Lower leg skin (tissue), 4 donors: ENCODE measurements at regions not wholly inside any gene's neighbourhood (a gene's known extent, or its start where the extent isn't known, plus 50 kb on each side); places are given as distances from the start of the nearest gene placed in this dataset.

ENCODE experiments used
- DNase-seq, 2 donors: peaks; one replicate each; pipeline ENCODE4 v3.0.0-alpha.2; 2019; ENCODE audit warnings: low spot score in 2 of 2
- H3K4me3 ChIP-seq: fragments of 200-600 bp; sonication (generic); 2 replicates; pipeline ENCODE4 v1.5.1; 2017; ENCODE audit warnings: mild to moderate bottlenecking, low read depth; ENCODE audit not compliant: poor library complexity, severe bottlenecking
- CTCF ChIP-seq, 3 donors: fragments of 450-650 bp; IDR thresholded peaks; one replicate each; pipeline ENCODE4 v1.5.1; 2016; ENCODE audit warnings: antibody characterized with exemption in 3 of 3, mild to moderate bottlenecking in 3 of 3, moderate library complexity in 2 of 3
- POLR2A ChIP-seq, 2 donors: fragments of 450-650 bp; IDR thresholded peaks; one replicate each; pipeline ENCODE4 v1.6.1; 2016 to 2017; ENCODE audit warnings: antibody characterized with exemption in 2 of 2, mild to moderate bottlenecking in 1 of 2, moderate library complexity in 1 of 2
- WGBS, 2 donors: methylation state at CpG; one replicate each; pipeline ENCODE4 v1.1.5; 2018; 5-methylcytosine and 5-hydroxymethylcytosine counted together
- intact Hi-C: fragments of 100-400 bp; cut with DNase I; formaldehyde crosslinking; loops from one replicate; pipeline ENCODE4 v1.15.0; 2023; ENCODE audit warnings: low total_unique reads

- no peak for DNase-seq
- H3K4me3 ChIP-seq: no peak overlapping the region
- TF ChIP-seq CTCF (IDR thresholded peaks at IDR 0.05) (no peak), POLR2A (IDR thresholded peaks at IDR 0.05) (no peak)
- WGBS, 2 donors: 95 to 97% methylated on average over 1 of the region's 1 CpG
- intact Hi-C loops: no loop called here
Measured at GRCh38 chr3:190208196-190208595, 87.5 kb upstream of the P3H2 start.

- WGBS, 2 donors: 40 to 43% methylated on average over 1 of the region's 1 CpG
- H3K4me3 ChIP-seq: no peak overlapping the region
- no peak for DNase-seq
- intact Hi-C loops: no loop called here
- no peak for TF ChIP-seq POLR2A (IDR thresholded peaks at IDR 0.05)
Measured at GRCh38 chr3:190205739-190206138, 85.0 kb upstream of the P3H2 start.

- TF ChIP-seq CTCF (IDR thresholded peaks at IDR 0.05) (no peak), POLR2A (IDR thresholded peaks at IDR 0.05) (no peak)
- no peak overlapping the region for H3K4me3 ChIP-seq
- intact Hi-C loops: loop anchor here (5.0 kb wide), 1 partner anchor 242 kb away; no protein-coding TSS in a partner anchor
- 87 to 100% methylated on average over 3 of the region's 3 CpGs for WGBS, 2 donors
- DNase-seq: no peak
Measured at GRCh38 chr3:190204200-190204599, 83.5 kb upstream of the P3H2 start.

GRCh38 chr3:190197346-190197763 is 76.7 kb upstream of the P3H2 start:
- no peak overlapping the region for H3K4me3 ChIP-seq
- no peak for DNase-seq
- WGBS, 2 donors: 79 to 90% methylated on average over 3 of the region's 3 CpGs
- intact Hi-C loops: no loop called here
- TF ChIP-seq CTCF (IDR thresholded peaks at IDR 0.05): no peak
- no peak for TF ChIP-seq POLR2A (IDR thresholded peaks at IDR 0.05)

- intact Hi-C loops: no loop called here
Measured at GRCh38 chr3:190194506-190194905, 73.8 kb upstream of the P3H2 start.

GRCh38 chr3:190193210-190193609 is 72.5 kb upstream of the P3H2 start:
- H3K4me3 ChIP-seq: no peak overlapping the region
- intact Hi-C loops: no loop called here
- TF ChIP-seq CTCF (IDR thresholded peaks at IDR 0.05): no peak
- TF ChIP-seq POLR2A (IDR thresholded peaks at IDR 0.05): no peak
- DNase-seq: no peak
- WGBS, 2 donors: 54 to 56% methylated on average over 4 of the region's 4 CpGs

More at GRCh38 chr3:190194506-190194905, 73.8 kb upstream of the P3H2 start:
- TF ChIP-seq POLR2A (IDR thresholded peaks at IDR 0.05): no peak
- no peak for TF ChIP-seq CTCF (IDR thresholded peaks at IDR 0.05)
- WGBS, 2 donors: 85 to 86% methylated on average over 3 of the region's 3 CpGs
- DNase-seq: no peak
- H3K4me3 ChIP-seq: no peak overlapping the region
